SU-DHL-6 (cell line): ENCODE measurements at regions not wholly inside any gene's neighbourhood (a gene's known extent, or its start where the extent isn't known, plus 50 kb on each side); places are given as distances from the start of the nearest gene placed in this dataset.

Experiments used
- EZH2phosphoT487 ChIP-seq: fragments of 200-600 bp; sonication (generic), shearing (Covaris generic); conservative IDR thresholded peaks from 2 replicates; pipeline ENCODE4 v1.6.1; 2018; ENCODE audit warnings: mild to moderate bottlenecking, antibody characterized with exemption, low read length, moderate library complexity, mixed read lengths
- TF ChIP-seq, protein P1 (sequence below): fragments of 200-600 bp; sonication (generic); IDR thresholded peaks from one replicate; pipeline ENCODE4 v1.5.1; 2017; ENCODE audit warnings: antibody characterized with exemption, mild to moderate bottlenecking, low read length, moderate library complexity; ENCODE audit not compliant: insufficient read depth, poor library complexity, severe bottlenecking

DNA sequence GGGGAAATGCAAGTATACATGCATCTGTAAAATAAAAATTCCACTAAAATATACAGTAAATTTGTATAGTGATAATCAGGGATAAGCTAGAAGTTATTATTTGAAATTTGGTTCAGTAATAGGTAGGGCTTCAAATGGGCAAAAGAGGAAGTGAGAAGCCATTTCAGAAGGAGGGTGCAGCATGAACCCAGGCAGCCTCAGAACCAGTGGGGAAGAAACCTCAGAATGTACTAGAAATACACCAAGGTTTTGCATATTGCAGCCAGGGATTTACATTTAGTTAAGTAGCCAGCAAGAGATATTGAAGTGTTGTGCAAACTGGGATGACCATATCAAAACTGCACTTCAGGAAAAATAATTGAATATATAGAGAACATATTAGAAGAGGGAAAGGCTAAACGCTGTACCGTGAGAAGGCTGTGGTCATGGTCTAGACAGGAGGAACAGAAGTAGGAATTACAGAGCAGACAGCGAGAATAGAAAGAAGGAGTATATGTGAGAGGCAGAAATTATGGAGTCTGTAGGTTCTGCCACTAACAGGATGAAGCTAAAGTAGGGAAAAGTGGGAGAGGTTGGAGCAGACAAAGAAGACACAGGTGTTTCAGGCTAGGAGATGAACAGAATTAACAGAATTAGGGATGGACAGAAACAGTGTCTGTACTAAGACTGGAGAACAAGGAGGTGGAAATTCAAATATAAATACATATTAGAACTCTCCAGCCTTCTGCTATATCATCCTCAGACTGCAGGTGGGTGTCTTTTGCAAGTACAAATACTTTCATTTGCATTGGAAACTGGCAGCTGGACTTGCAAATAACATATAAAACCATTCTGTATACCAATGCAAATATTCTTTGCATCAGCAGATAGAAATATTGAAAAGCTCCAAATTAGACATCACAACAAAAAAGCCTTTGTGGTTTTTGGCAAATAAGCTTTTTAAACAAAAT is 335.6 kb downstream of the ZNF608 start:
- TF ChIP-seq, protein P1, sequence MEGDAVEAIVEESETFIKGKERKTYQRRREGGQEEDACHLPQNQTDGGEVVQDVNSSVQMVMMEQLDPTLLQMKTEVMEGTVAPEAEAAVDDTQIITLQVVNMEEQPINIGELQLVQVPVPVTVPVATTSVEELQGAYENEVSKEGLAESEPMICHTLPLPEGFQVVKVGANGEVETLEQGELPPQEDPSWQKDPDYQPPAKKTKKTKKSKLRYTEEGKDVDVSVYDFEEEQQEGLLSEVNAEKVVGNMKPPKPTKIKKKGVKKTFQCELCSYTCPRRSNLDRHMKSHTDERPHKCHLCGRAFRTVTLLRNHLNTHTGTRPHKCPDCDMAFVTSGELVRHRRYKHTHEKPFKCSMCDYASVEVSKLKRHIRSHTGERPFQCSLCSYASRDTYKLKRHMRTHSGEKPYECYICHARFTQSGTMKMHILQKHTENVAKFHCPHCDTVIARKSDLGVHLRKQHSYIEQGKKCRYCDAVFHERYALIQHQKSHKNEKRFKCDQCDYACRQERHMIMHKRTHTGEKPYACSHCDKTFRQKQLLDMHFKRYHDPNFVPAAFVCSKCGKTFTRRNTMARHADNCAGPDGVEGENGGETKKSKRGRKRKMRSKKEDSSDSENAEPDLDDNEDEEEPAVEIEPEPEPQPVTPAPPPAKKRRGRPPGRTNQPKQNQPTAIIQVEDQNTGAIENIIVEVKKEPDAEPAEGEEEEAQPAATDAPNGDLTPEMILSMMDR: no peak
- no peak for TF ChIP-seq EZH2phosphoT487
